GM18907 (cell line): ENCODE measurements at regions not wholly inside any gene's neighbourhood (a gene's known extent, or its start where the extent isn't known, plus 50 kb on each side); places are given as distances from the start of the nearest gene placed in this dataset.
"Not testable (repeated sequence)": the region's sequence is repeated elsewhere in the genome, so short reads cannot be mapped to it uniquely, and the experiment has no call there.

Source experiments
- ATAC-seq: cut with Tn5 transposase; IDR thresholded peaks from one replicate; pipeline ENCODE4 v1.9.1; 2021; ENCODE audit warnings: mild to moderate bottlenecking, moderate library complexity; ENCODE audit not compliant: unreplicated experiment

DNA sequence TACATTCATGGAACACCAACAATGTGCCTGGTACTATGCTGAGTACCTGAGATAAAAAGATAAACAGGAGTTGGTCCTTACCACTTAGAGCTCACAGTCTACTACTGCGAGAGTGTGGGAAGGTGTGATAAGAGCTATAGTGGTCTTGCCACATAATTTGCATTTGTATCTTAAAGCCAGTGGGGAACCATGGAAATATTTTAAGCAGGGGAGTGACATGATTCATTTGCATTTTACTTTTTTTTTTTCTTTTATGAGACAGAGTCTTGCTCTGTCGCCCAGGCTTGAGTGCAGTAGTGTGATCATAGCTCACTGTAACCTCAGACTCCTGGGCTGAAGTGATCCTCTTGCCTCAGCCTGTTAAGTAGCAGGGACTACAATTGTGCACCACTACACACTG, 53.6 kb downstream of the SRGAP2 start:
- peak; percentile 81 for ATAC-seq

GRCh38 chr1:206261473-206261872, 58.1 kb downstream of the SRGAP2 start:
- not testable (repeated sequence) for ATAC-seq

DNA sequence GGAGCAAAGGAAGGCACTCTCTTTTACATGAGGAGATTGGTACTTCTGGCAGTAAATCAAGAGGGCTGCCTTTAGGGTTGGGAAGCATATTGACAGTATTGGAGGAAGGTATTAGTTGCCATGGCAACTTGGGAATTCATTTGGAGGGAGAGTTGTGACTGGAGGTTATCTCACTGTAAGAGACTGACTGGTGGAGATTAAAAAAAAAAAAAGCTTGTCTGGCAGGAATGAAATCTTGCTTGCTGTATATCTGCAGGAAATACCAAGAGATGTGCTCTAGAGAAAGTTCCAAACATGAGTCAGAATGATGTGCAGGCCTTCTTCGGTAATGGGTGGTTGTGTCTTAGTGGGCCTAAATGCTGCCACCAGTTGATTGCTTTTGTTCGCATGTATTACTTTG, 59.1 kb downstream of the SRGAP2 start:
- ATAC-seq: not testable (repeated sequence)

DNA sequence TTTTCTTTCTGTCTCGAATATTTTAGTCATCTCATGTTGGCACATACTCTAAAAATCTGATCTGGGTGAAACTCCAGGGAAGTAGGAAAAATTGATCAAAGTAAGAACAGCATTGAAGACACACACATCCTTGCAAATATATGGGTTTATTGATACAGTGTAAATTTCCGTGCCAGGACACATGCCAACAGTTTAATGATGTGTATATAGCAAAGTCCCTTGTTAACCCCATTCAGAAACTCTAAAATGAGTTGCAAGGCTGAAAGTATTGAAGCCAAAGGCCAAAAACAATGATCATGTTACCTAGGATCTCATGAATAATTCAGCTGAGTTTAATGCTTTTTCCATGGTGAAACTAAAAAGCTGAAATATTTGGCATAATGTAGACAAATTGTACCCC, 61.6 kb downstream of the SRGAP2 start:
- ATAC-seq: not testable (repeated sequence)

DNA sequence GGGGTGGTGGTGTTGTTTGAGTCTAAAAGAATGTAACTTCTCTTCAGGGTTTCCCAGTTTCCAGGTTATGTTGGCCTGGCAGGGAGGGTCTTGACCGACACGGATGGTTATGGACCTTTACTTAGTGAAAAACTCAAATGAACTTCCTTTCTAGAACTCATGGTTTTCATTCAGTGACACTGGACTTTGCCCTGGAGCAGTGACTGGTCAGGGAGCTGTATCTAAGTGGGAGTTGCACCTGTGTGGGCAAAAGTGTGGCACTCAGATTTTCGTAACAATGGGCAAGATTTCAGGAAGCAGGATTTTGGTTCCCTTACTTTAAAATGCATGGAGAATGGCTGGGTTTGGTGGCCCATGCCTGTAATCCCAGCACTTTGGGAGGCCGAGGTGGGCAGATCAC, 67.8 kb downstream of the SRGAP2 start:
- not testable (repeated sequence) for ATAC-seq

DNA sequence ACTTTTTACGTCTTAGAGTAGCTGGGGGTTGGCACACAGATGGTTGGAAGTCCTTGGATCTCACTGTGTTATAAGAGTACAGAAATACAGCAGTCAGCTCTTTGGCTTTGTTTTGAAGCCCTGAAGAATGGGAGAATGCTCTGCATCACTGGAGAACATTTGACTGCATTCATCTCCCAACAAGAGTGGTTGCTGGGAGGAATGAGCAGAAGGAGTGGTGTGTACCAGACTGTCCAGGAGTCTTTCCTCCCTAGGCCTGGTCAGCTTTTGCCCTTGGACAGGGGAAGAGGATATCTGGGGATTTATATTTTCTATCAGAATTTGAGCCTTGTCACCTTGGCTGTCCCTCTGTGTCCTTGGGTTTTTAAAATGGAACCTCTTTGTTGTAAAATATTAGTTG, 69.8 kb downstream of the SRGAP2 start:
- ATAC-seq: not testable (repeated sequence)

- ATAC-seq: not testable (repeated sequence)
These were observed 72.8 kb downstream of the SRGAP2 start for GRCh38 chr1:206276143-206276542.

- ATAC-seq: not testable (repeated sequence)
These were observed 75.3 kb downstream of the SRGAP2 start for GRCh38 chr1:206278683-206279082.

DNA sequence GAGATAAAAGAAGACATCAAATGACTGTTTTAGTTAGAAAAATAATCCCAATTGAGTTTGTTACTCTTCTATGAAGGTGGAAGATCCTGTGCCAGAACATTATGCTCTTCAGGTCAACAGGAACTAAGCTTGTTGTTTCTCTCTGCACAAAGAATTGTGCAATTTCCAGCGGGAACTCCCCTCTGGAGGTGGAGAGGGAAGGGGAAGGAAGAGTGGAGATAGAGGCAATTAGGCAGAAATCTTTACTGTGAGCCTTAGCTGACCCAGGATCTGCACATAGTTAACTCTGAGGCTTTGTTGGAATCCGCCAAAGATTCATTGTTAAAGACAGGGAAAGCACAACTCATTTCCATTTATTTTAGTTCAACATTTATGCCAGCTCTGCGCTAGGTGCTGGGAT, 77.3 kb downstream of the SRGAP2 start:
- not testable (repeated sequence) for ATAC-seq

GRCh38 chr1:206281912-206282654, 78.7 kb downstream of the SRGAP2 start:
- peak; percentile 77 for ATAC-seq

DNA sequence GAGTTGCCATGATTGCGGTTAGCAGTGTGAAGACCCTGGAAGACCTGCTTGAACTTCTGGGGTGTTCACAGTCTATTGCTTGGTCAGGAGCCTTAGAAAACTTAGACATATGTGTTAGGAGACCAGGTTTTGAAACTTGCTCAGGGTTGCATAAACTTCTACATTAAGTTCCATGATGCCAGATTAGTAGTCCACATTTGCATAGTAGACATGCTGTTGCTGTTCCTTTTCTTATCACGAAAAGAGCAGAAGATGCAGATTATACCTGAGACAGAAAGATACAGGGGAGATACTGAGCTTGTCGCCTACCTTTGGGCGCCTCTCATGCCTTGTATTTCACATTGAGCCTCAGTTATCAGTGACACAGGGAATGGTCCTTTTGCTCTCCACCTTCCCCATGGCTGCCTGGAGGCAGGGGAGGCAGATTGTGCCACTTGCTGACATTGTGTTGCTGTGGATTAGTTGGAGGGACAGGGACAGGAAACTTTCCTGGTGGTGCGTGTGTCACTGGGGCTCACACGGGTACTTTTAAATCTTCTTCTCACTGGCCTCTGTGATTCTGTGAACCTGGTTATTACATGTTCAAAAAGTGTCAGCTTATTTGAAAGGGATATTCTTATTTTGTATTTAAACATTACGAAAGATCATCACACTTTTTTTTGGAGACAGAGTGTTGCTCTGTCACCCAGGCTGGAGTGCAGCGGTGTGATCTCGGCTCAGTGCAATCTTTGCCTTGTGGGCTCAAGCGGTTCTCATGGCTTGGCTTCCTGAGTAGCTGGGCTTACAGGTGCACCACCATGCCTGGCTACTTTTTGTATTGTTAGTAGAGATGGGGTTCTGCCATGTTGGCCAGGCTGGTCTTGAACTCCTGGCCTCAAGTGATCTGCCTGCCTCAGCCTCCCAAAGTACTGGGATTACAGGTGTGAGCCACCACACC, 82.0 kb downstream of the SRGAP2 start:
- ATAC-seq: not testable (repeated sequence)

DNA sequence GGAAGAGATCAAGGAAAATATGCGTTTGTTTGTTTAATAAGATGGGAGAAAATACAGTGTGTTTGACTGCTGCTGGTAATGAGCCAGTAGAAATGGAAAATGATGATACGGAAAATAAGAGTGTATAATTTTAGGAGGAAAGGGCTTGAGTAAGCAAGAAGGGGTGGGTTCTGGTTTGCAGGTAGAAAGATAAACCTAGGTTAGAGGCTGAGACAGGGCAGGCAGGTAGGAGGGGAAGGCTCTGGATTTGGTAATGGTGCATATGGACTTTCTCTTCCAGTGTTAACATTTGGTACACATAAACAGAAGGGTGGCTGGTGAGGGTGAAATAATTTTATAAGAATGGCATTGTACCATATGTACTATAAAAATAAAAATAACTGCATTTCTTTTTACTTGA, 84.4 kb downstream of the SRGAP2 start:
- not testable (repeated sequence) for ATAC-seq

- not testable (repeated sequence) for ATAC-seq
These were observed 85.1 kb downstream of the SRGAP2 start for GRCh38 chr1:206288453-206288852.

DNA sequence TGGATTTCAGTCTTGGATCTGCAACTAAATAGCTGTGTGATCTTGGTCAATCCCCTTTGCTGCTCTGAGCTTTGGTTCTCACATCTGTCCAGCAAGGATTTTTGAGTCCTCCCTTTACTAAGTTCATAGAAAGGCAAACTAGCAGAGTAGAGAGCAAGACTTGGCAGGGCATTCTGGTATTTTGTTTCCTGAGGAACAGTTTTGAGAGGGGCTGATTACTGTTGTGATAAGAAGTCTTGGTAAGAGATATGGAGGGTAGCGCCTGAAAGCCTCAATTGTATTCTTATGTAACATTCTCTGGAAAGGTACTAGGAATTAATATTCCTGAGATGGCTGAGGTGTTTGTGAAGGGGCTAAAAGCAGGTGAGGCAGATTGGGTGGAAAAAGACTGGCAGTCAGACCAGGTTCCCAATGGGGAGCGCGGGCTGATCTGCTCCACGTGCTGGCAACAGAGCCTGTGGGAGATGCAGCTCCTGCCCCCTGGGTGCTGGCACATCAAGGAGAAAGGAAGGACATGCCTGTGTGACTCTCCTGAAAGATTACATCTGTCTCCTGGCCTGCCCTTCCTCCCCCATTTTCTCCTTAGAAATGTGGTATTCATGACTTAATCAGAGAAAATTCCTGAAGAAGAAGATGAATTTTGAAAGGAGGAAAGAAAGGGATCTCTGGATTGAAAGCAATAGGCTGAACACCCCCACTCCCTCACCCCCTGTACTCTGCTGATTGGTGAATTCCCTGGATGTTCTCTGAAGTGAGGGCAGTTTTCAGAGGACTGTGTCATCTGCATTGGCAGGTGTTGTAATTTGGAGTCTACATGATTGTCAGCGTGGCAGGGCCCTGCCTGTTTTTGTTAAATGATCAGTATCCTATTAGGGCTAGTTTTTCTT, 94.0 kb downstream of the SRGAP2 start:
- ATAC-seq: not testable (repeated sequence)

DNA sequence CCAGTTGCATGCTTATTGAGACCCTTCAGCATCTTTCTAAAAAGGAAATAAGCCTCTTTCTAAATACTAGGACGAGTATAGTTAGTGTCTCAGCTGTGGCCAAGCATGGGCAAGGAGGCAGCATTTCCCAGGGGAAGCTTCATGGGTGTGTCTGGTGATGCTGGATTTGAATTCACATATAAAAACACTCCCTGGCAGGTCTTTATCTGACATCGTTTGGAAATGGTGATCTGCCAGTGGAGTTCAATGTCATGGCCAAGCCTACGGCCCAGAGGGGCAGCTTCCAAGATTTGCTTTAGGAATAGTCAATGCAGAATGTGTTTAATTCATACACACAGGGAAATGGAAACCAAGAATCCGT, 94.7 kb downstream of the SRGAP2 start:
- not testable (repeated sequence) for ATAC-seq

GRCh38 chr1:206299181-206299791, 95.9 kb downstream of the SRGAP2 start:
- not testable (repeated sequence) for ATAC-seq

DNA sequence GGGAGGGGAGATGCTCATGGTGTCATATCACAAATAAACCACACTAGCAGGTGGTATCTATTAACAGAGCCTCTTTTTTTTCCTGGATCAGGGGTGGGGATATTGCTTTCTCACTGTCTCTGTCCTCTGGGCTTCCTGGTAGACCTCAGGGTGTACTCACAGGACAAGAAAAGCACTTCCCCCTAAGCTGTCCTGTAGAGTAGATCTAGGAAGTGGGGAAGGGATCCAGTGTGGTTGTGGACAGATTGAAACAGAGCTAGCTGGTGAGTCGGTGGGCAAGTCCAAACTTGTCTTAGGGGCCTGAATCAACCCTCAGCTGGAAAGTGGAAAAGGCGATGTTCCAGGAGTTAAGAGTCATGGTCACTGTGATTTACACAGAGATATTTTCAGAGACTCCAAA, 96.6 kb downstream of the SRGAP2 start:
- ATAC-seq: not testable (repeated sequence)

DNA sequence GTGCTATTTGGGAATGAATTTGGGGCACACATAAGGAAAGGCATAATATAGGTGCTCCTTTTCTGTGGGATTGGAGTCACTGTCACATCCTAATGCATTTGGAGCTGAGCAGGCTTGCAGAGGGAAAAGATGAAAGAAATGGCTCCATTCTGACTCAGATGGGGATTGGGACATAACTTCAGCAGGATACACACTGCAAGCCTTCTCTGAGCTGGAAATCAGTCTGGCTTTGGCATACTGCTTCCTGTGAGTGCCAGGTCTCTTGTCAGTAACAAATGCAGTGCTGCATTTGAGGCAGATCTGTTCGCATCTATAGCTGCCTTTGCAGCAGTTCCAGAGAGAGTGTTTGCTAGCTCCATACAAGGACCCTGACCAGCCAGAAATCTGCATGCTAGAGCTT, 98.7 kb downstream of the SRGAP2 start:
- ATAC-seq: not testable (repeated sequence)

DNA sequence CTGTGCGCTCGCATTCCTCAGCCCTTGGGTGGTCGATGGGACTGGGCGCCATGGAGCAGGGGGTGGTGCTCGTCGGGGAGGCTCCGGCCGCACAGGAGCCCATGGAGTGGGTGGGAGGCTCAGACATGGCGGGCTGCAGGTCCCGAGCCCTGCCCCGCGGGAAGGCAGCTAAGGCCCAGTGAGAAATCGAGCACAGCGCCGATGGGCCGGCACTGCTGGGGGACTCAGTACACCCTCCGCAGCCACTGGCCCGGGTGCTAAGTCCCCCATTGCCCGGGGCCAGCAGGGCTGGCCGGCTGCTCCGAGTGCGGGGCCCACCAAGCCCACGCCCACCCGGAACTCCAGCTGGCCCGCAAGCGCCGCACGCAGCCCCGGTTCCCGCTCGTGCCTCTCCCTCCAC, 104.1 kb downstream of the SRGAP2 start:
- ATAC-seq: not testable (repeated sequence)

DNA sequence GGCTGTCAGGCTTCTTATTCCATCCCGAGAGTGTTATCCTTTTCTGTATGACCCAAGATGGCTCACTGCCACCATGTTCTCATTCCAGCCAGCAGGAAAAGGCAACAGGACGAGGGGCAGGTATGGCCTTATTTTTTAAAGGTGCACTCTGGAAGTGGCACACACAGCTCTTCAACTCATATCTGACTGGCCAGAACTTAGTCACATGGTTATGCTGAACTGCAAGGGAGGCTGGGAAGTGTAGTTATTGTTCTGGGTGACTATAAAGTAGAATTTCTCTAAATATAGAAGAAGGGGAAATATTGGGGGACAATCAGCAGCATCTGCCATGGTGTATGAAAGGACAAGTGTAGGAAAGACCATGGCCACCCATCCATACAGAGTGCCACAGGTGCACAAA, 107.6 kb downstream of the SRGAP2 start:
- ATAC-seq: not testable (repeated sequence)
